NCI-H2107 treated with DMSO at 0.1 percent for 48 hours (cell line): ENCODE measurements at regions not wholly inside any gene's neighbourhood (a gene's known extent, or its start where the extent isn't known, plus 50 kb on each side); places are given as distances from the start of the nearest gene placed in this dataset.

ENCODE experiments used
- DNase-seq: peaks from one replicate; lab custom pipeline; 2025; ENCODE audit not compliant: unreplicated experiment; lab: John Stamatoyannopoulos, UW

- no peak for DNase-seq
These were observed 159.1 kb upstream of the GDF10 start for GRCh38 chr10:47140761-47141348.

- no peak for DNase-seq
These were observed 158.6 kb upstream of the GDF10 start for GRCh38 chr10:47141349-47141748.

GRCh38 chr10:47143072-47143471, 156.9 kb upstream of the GDF10 start:
- DNase-seq: no peak

- no peak for DNase-seq
These were observed 156.5 kb upstream of the GDF10 start for GRCh38 chr10:47143473-47143872.

- no peak for DNase-seq
These were observed 155.5 kb upstream of the GDF10 start for GRCh38 chr10:47144525-47144924.

- no peak for DNase-seq
These were observed 154.6 kb upstream of the GDF10 start for GRCh38 chr10:47145290-47145934.

GRCh38 chr10:47146572-47146971, 153.4 kb upstream of the GDF10 start:
- DNase-seq: no peak

GRCh38 chr10:47147186-47147585, 152.8 kb upstream of the GDF10 start:
- DNase-seq: no peak

- DNase-seq: no peak
These were observed 149.4 kb upstream of the GDF10 start for GRCh38 chr10:47150581-47150980.

GRCh38 chr10:47151920-47152319, 148.1 kb upstream of the GDF10 start:
- DNase-seq: no peak

GRCh38 chr10:47152861-47153349, 147.1 kb upstream of the GDF10 start:
- no peak for DNase-seq

- no peak for DNase-seq
These were observed 145.2 kb upstream of the GDF10 start for GRCh38 chr10:47154762-47155161.

GRCh38 chr10:47156873-47157272, 143.1 kb upstream of the GDF10 start:
- DNase-seq: no peak

GRCh38 chr10:47158116-47159071, 141.6 kb upstream of the GDF10 start:
- DNase-seq: no peak

GRCh38 chr10:47159361-47160260, 140.4 kb upstream of the GDF10 start:
- no peak for DNase-seq

GRCh38 chr10:47160261-47160908, 139.6 kb upstream of the GDF10 start:
- no peak for DNase-seq

- DNase-seq: no peak
These were observed 139.0 kb upstream of the GDF10 start for GRCh38 chr10:47160967-47161366.

GRCh38 chr10:47161465-47161864, 138.5 kb upstream of the GDF10 start:
- no peak for DNase-seq

- DNase-seq: no peak
These were observed 135.7 kb upstream of the GDF10 start for GRCh38 chr10:47164126-47164799.

- no peak for DNase-seq
These were observed 135.2 kb upstream of the GDF10 start for GRCh38 chr10:47164800-47165128.
